HepG2 (cell line): ENCODE measurements at regions not wholly inside any gene's neighbourhood (a gene's known extent, or its start where the extent isn't known, plus 50 kb on each side); places are given as distances from the start of the nearest gene placed in this dataset.

Experiments used
- ATAC-seq: fragments of 200-7000 bp; cut with Tn5 transposase; 3 replicates; pipeline ENCODE4 v1.9.1; 2020; ENCODE audit warnings: mild to moderate bottlenecking, moderate library complexity
- BruUV-seq: library from RNA; stranded (reverse); fragments of 400-500 nt; replicated peaks from 2 replicates; lab custom pipeline; 2021; lab: Mats Ljungman, UMichigan
- CTCF ChIA-PET: fragments of 300-600 bp; formaldehyde crosslinking; extraction: SDS; loops from one replicate; lab custom pipeline; 2021; ENCODE audit warnings: low total read pairs, inconsistent platforms, low intra/inter-chr PET ratio; lab: Yijun Ruan, JAX
- POLR2A ChIA-PET: fragments of 350-600 bp; sonication (Branson Sonifier 250); formaldehyde crosslinking; loops from one replicate; lab custom pipeline; 2020; ENCODE audit warnings: antibody characterized with exemption, inconsistent platforms; lab: Yijun Ruan, JAX
- DNase-seq: peaks from one replicate; pipeline ENCODE4 v3.0.0-alpha.2; 2015; ENCODE audit warnings: low spot score
- FAIRE-seq: peaks from 3 replicates; lab custom pipeline; 2011; peaks lifted over from hg19 to GRCh38; lab: Jason Lieb, UNC
- H2AFZ ChIP-seq: one replicate; pipeline ENCODE4 v1.6.1; 2011; ENCODE audit warnings: low read length, inconsistent platforms
- H3K27ac ChIP-seq: fragments of 300-600 bp; 3 replicates; pipeline ENCODE4 v1.8.0; 2011; ENCODE audit warnings: mixed run types, mild to moderate bottlenecking, mixed read lengths, low read length, inconsistent platforms; ENCODE audit not compliant: insufficient read depth; ENCODE audit errors: extremely low read length
- H3K27me3 ChIP-seq, 2 experiments: fragments of 200-600 bp in 1 of 2; 2 replicates in 1 of 2; 3 replicates in 1 of 2; pipeline versions ENCODE4 v1.6.0 to v1.8.0; 2011; ENCODE audit warnings: low read length in 2 of 2, mild to moderate bottlenecking in 2 of 2, moderate library complexity in 2 of 2, inconsistent platforms in 1 of 2; ENCODE audit not compliant: insufficient read depth in 2 of 2, control insufficient read depth in 1 of 2
- H3K36me3 ChIP-seq, 2 experiments: fragments of 200-600 bp in 1 of 2; replicated peaks in 1 of 2; 2 replicates in 1 of 2; 3 replicates in 1 of 2; pipeline versions ENCODE4 v1.5.1 to v1.8.0; 2011; ENCODE audit warnings: low read length in 2 of 2, inconsistent platforms in 1 of 2; ENCODE audit not compliant: insufficient read depth in 2 of 2, control insufficient read depth in 1 of 2
- H3K4me1 ChIP-seq: 2 replicates; pipeline ENCODE4 v1.5.1; 2012; ENCODE audit warnings: low read length, inconsistent platforms; ENCODE audit not compliant: insufficient read depth
- H3K4me2 ChIP-seq: 2 replicates; pipeline ENCODE4 v1.6.0; 2011; ENCODE audit warnings: low read depth, low read length, inconsistent platforms
- H3K4me3 ChIP-seq, 3 experiments: fragments of 200-600 bp in 1 of 3; sonication (generic), shearing (Covaris generic) in 1 of 3; replicated peaks in 1 of 3; 2 replicates each; pipeline ENCODE4 v1.5.1; 2011 to 2016; ENCODE audit warnings: low read length in 3 of 3, inconsistent platforms in 2 of 3, low read depth in 2 of 3, mild to moderate bottlenecking in 2 of 3, control low read depth in 1 of 3, mixed read lengths in 1 of 3; ENCODE audit not compliant: insufficient read depth in 1 of 3
- H3K79me2 ChIP-seq: one replicate; pipeline ENCODE4 v1.6.1; 2011; ENCODE audit warnings: low read length, inconsistent platforms; ENCODE audit not compliant: insufficient read depth
- H3K9ac ChIP-seq: 2 replicates; pipeline ENCODE4 v1.6.0; 2011; ENCODE audit warnings: mild to moderate bottlenecking, low read depth, low read length, inconsistent platforms; ENCODE audit not compliant: insufficient read depth
- H3K9me3 ChIP-seq: 2 replicates; pipeline ENCODE4 v1.5.1; 2012; ENCODE audit warnings: mild to moderate bottlenecking, low read length
- H4K20me1 ChIP-seq: 2 replicates; pipeline ENCODE4 v1.6.0; 2011; ENCODE audit warnings: inconsistent platforms, mild to moderate bottlenecking, low read length, moderate library complexity; ENCODE audit not compliant: insufficient read depth
- CREBL2 ChIP-seq: sonication (generic); formaldehyde crosslinking; IDR thresholded peaks from 2 replicates; pipeline ENCODE4 v1.8.1; 2023; ENCODE audit warnings: missing genetic modification reagents, mild to moderate bottlenecking, borderline replicate concordance
- HDAC6 ChIP-seq: fragments of 200-600 bp; sonication (generic); IDR thresholded peaks from 2 replicates; pipeline ENCODE4 v1.7.0; 2017; ENCODE audit warnings: mild to moderate bottlenecking, antibody characterized with exemption, low read length, low read depth
- PAX8 ChIP-seq: sonication (generic); formaldehyde crosslinking; IDR thresholded peaks from 2 replicates; pipeline ENCODE4 v1.8.0; 2022; ENCODE audit warnings: mild to moderate bottlenecking, missing genetic modification reagents, borderline replicate concordance
- PITX1 ChIP-seq: sonication (generic); formaldehyde crosslinking; IDR thresholded peaks from 2 replicates; pipeline ENCODE4 v1.5.1; 2020; ENCODE audit warnings: mild to moderate bottlenecking, missing genetic modification reagents
- RXRA ChIP-seq: sonication (generic); formaldehyde crosslinking; IDR thresholded peaks from 2 replicates; pipeline ENCODE4 v1.5.1; 2020; ENCODE audit warnings: missing genetic modification reagents
- SKI ChIP-seq: fragments of 450-650 bp; IDR thresholded peaks from one replicate; pipeline ENCODE4 v1.6.1; 2018; ENCODE audit warnings: mild to moderate bottlenecking; ENCODE audit not compliant: partially characterized antibody
- SMARCC2 ChIP-seq: fragments of 450-650 bp; IDR thresholded peaks from 2 replicates; pipeline ENCODE4 v1.6.1; 2017; ENCODE audit warnings: antibody characterized with exemption, mild to moderate bottlenecking
- TEAD3 ChIP-seq: optimal IDR thresholded peaks from 2 replicates; pipeline ENCODE3; 2016; ENCODE audit warnings: borderline replicate concordance
- ZIK1 ChIP-seq: sonication (generic); formaldehyde crosslinking; IDR thresholded peaks from 2 replicates; pipeline ENCODE4 v1.5.0; 2020; ENCODE audit warnings: mild to moderate bottlenecking, low read depth, missing genetic modification reagents, borderline replicate concordance
- ZMYM2 ChIP-seq: sonication (generic); formaldehyde crosslinking; IDR thresholded peaks from 2 replicates; pipeline ENCODE4 v1.8.0; 2022; ENCODE audit warnings: mild to moderate bottlenecking, missing genetic modification reagents
- ZXDC ChIP-seq: sonication (generic); formaldehyde crosslinking; IDR thresholded peaks from 2 replicates; pipeline ENCODE4 v1.5.0; 2020; ENCODE audit warnings: mild to moderate bottlenecking, missing genetic modification reagents
- WGBS: methylation state at CpG from one replicate; pipeline ENCODE4 v1.1.6; 2017; ENCODE audit warnings: low lambda C conversion rate; 5-methylcytosine and 5-hydroxymethylcytosine counted together
- in situ Hi-C: cut with HindIII; loops from 2 replicates; pipeline ENCODE4 v1.10.0; 2017; ENCODE audit warnings: low pct_unique_long_range_greater_than_20kb; ENCODE audit not compliant: extremely low pct_ligation_motif_present
- intact Hi-C: fragments of 100-400 bp; cut with micrococcal nuclease; formaldehyde crosslinking; loops from one replicate; pipeline ENCODE4 v1.10.0; 2022; ENCODE audit not compliant: unreplicated experiment

- Histone ChIP-seq H3K4me1 (no peaks in the 10 kb centered on the region), H3K36me3 (no peaks in the 10 kb centered on the region), H2AFZ (no peak overlapping the region), H3K27ac (no peak overlapping the region), H3K4me2 (no peak overlapping the region), H3K27me3 (peaks cover 0 to 29% of the 10 kb centered on the region in 2 experiments; a peak in 2 of 5 replicates), H4K20me1 (no peaks in the 10 kb centered on the region), H3K9ac (no peak overlapping the region), H3K4me3 (no peak overlapping the region), H3K79me2 (no peaks in the 10 kb centered on the region), H3K9me3 (no peaks in the 10 kb centered on the region; the same call in 1 of the 2 replicates)
- DNase-seq = no peak
- no peak for ATAC-seq
- no TSS peak for BruUV-seq
- POLR2A ChIA-PET = no interaction called here
- intact Hi-C loops = no loop called here
- CTCF ChIA-PET = no interaction called here
- in situ Hi-C loops = no loop called here
- FAIRE-seq = no peak
- TF ChIP-seq HDAC6 (no peak), TEAD3 (no peak)
- WGBS = 11% methylated on average over 8 of the region's 8 CpGs
These were observed 269.3 kb upstream of the MYT1L start for GRCh38 chr2:2600366-2600765.

- Histone ChIP-seq H3K9me3 (no peaks in the 10 kb centered on the region; the same call in 1 of the 2 replicates), H3K4me2 (no peak overlapping the region), H3K36me3 (no peaks in the 10 kb centered on the region), H3K9ac (no peak overlapping the region), H3K27ac (no peak overlapping the region), H3K4me3 (no peak overlapping the region), H2AFZ (no peak overlapping the region), H4K20me1 (no peaks in the 10 kb centered on the region), H3K27me3 (peaks cover 0 to 26% of the 10 kb centered on the region in 2 experiments; a peak in 2 of 5 replicates), H3K79me2 (no peaks in the 10 kb centered on the region), H3K4me1 (no peaks in the 10 kb centered on the region)
- ATAC-seq = no peak
- POLR2A ChIA-PET = no interaction called here
- WGBS = 15% methylated on average over 8 of the region's 8 CpGs
- intact Hi-C loops (no loop called here), in situ Hi-C loops (no loop called here)
- no TSS peak for BruUV-seq
- no peak for FAIRE-seq
- TF ChIP-seq RXRA (CRISPR knock-in tag) (no peak), ZIK1 (CRISPR knock-in tag) (no peak), SMARCC2 (no peak), ZXDC (CRISPR knock-in tag) (no peak), SKI (no peak), CREBL2 (CRISPR knock-in tag) (no peak), PITX1 (CRISPR knock-in tag) (no peak), PAX8 (CRISPR knock-in tag) (no peak), ZMYM2 (no peak)
- DNase-seq = no peak
- CTCF ChIA-PET = no interaction called here
These were observed 268.4 kb upstream of the MYT1L start for GRCh38 chr2:2599441-2599840.
